ENCODE measurements at regions not wholly inside any gene's neighbourhood (a gene's known extent, or its start where the extent isn't known, plus 50 kb on each side); places are given as distances from the start of the nearest gene placed in this dataset.

- FAIRE-seq, result no peak
Measured at GRCh38 chr9:18136354-18136994, 337.5 kb upstream of the ADAMTSL1 start.

GRCh38 chr9:18137815-18138214 is 336.1 kb upstream of the ADAMTSL1 start:
- no peak for FAIRE-seq
- DNase-seq (ENCODE audit: insufficient read length, low spot score), result no peak

More at GRCh38 chr9:18136354-18136994, 337.5 kb upstream of the ADAMTSL1 start:
- DNase-seq (ENCODE audit: insufficient read length, low spot score), result no peak

DNA sequence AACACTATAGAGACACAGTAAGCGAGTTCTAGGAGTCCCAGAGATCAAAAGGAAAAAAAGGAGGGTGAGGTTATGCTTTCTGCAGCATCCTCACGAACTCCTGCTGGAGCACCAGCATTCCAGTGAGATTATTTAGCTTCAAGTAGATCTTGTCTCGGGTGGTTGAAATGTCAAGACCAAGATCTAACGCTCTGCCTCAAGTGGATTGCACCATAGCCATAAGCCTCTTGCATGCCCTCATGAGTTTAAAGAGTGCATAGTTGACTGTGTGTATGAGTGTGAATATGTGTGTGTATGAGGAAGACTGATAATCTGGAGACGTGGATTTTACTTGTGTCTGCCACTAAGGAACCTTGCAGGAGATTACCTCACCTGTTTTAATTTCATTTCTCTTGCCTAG is 335.3 kb upstream of the ADAMTSL1 start:
- DNase-seq (ENCODE audit: insufficient read length, low spot score), result no peak
- FAIRE-seq, result no peak

- no peak for DNase-seq (ENCODE audit: insufficient read length, low spot score)
- no peak for FAIRE-seq
Measured at GRCh38 chr9:18141681-18142080, 332.3 kb upstream of the ADAMTSL1 start.

DNA sequence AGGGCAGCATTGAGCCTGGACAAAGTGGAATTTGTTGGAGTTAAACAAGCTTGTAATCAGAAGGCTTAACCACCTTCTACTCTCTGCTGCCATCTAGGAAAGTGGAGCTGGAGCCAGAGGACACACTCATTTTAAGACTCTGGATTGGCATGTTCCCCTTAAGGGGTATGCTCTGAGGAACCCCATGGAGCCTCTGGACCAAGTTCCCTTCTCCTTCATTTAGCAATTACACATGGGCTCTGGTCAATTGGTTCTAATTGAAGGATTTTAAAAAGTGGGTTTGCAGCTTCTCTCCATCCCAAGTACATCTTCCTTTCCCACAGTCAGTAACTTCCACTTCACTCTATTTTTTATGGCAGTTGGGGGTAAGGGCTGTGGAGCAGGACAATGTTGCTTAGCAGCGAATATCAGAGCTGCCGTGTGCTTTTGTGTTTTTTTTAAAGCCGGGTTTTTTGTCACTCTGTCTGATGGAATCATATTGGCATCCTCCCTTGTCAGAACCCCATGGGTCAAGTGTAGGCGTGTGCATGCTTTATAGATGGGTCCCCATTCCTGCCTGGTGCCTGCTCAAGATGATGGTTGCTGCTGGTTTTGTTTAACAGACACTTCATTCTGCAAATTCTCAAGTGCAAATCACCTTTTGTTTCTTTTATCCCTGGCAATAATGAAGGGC is 330.7 kb upstream of the ADAMTSL1 start:
- DNase-seq (ENCODE audit: insufficient read length, low spot score) (no peak), FAIRE-seq (no peak)

DNA sequence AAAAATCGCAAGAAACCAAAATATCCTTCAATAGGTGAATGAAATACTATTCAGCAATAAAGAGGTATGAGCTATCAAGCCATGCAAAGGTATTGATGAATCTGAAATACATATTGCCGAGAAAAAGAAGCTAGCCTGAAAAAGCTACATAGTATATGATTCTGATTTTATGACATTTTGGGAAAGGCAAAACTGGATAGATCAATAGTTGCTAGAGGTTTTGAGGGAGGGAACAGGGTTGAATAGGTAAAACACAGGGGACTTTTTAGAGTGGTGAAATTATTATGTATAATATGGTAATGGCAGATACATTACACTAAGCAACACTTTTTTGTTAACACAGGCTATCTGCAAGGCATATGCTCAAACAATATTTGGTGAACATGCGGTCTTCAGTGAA is 327.6 kb upstream of the ADAMTSL1 start:
- no peak for DNase-seq (ENCODE audit: insufficient read length, low spot score)
- FAIRE-seq, result no peak

- FAIRE-seq, result no peak
- DNase-seq (ENCODE audit: insufficient read length, low spot score), result peak; percentile 1
Measured at GRCh38 chr9:18149471-18150011, 324.4 kb upstream of the ADAMTSL1 start.

DNA sequence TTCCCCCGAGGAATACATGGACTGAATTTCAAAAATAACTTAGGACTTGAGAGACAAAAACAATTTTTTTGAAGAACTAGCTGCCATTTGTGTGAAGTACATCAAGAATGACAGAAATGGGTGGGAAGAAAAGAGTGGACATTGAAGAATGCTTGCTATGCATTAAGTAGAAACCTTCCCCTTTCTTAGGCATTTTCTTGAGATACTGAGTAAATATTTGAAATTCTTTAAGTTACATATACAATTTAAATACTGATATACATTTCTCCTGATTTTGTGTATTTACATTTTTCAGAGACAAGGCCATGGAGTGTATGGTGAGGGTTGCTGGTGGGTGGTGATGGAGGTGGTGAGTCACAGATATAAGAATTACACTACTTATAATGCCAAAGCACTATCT is 319.3 kb upstream of the ADAMTSL1 start:
- no peak for FAIRE-seq
- DNase-seq (ENCODE audit: insufficient read length, low spot score), result no peak

DNA sequence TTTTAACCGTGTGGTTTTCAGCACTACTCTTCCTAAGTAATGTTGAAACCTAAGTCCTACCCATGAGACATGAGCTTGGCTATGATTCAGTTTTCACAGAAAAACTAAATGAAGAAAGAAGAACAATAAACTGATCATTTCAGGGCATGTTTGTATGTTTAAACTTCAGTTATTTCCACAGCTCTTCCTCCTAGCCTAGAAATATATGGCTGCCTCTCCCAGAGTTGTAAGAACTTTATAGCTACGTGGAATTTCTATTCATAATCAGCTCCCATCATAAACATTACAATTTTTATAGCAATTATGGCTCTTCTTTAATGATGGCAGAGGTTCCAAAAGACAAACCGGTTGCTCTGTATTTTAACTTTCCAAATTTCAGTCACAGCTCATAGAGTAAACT is 314.7 kb upstream of the ADAMTSL1 start:
- FAIRE-seq (no peak), DNase-seq (ENCODE audit: insufficient read length, low spot score) (no peak)

- no peak for FAIRE-seq
- no peak for DNase-seq (ENCODE audit: insufficient read length, low spot score)
Measured at GRCh38 chr9:18163146-18163545, 310.8 kb upstream of the ADAMTSL1 start.

DNA sequence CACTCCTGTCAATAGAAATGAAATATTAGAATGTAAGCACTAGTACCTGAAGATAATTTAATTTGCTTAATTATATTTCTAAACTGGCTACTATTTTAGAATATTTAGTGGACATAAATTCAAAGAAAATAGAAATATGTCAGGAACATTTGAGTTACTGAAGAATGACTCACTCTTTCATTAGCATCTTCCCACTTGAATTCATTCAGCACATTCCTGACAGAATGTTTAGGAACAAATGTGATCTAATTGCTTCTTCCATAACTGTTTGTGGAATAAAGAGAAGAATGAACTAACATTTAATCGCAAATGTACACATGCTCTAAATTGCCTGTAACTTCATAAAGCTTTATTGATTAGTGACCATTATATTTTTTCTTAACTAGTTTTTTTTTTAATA is 306.2 kb upstream of the ADAMTSL1 start:
- DNase-seq (ENCODE audit: insufficient read length, low spot score), result no peak
- no peak for FAIRE-seq

DNA sequence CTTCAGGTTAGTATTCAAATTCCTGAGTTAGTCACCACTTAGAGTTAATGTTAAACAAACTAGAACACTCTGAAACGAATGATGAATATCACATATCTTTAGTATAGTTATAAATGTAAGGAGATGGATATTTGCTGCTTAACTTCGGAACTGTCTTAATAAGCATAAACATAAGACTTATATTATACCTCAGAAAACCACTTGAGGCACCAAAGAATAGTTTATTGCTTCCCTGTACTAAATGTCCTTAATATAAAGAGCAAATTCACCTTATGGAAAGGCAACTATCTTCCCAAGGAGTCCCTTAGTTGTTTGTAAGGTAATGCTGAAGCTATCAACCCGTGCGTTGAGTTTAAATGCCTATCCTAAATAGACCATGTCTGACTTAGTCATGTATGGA is 300.0 kb upstream of the ADAMTSL1 start:
- DNase-seq (ENCODE audit: insufficient read length, low spot score), result no peak

GRCh38 chr9:18182636-18183035 is 291.3 kb upstream of the ADAMTSL1 start:
- FAIRE-seq (no peak), DNase-seq (ENCODE audit: insufficient read length, low spot score) (no peak)

More for the DNA sequence above, 300.0 kb upstream of the ADAMTSL1 start:
- FAIRE-seq, result no peak

- no peak for DNase-seq (ENCODE audit: insufficient read length, low spot score)
- no peak for FAIRE-seq
Measured at GRCh38 chr9:18183974-18184373, 290.0 kb upstream of the ADAMTSL1 start.

GRCh38 chr9:18184401-18184800 is 289.6 kb upstream of the ADAMTSL1 start:
- FAIRE-seq (no peak), DNase-seq (ENCODE audit: insufficient read length, low spot score) (no peak)

- FAIRE-seq, result no peak
- no peak for DNase-seq (ENCODE audit: insufficient read length, low spot score)
Measured at GRCh38 chr9:18185196-18185595, 288.8 kb upstream of the ADAMTSL1 start.

DNA sequence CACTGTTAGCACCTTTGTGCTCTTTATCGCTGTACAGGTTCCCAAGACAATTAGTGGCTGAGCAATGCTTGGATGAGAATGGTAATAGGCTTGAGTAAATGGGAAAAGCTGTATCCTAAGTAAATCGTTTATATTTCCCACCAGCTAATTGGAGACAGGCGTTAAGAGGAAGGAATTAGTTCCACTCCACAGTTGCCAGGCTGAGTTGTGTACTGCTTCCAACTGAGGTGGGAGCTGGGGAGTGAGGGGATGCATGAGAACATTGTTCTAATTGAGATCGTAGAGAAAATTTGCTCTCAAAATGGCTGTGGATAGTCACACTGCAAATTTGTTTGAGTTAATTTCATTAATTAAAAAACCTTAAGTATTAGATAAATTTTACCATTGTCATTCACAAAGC is 285.0 kb upstream of the ADAMTSL1 start:
- FAIRE-seq, result no peak

GRCh38 chr9:18189871-18190670 is 283.9 kb upstream of the ADAMTSL1 start:
- DNase-seq (ENCODE audit: insufficient read length, low spot score) (no peak), FAIRE-seq (no peak)

More for the DNA sequence above, 285.0 kb upstream of the ADAMTSL1 start:
- DNase-seq (ENCODE audit: insufficient read length, low spot score), result no peak

DNA sequence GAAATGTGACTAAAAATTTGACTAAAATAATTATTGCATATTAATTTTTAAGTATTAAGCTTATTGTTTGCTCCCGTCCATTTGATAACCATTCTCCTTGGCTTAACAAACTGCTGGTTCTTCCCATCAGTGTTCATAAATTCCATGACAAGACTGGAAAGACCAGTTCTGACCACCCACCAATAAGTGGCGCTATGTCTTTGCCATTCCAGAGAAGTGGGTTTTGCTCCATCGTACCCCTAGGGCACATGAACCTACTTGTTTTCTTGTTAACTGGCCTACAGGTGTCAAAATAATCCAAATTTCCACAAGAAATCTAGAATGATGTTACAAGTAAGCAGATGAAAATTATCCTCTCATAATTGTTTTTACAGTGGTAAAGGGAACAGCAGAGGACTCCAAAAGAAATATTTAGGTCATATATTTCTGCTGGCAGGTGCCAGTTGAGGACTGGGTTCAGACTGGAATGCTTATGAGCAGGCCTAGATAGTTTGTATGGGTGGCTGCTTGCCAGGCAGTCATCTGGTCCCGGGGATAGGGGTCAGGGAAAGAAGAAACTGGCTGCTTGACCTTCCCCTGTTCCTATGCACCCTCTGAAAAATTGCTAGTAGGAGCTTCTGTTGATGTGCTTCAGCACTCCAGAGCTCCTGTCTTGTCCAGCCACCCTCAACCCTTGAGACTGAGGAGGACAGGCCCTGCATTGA is 283.1 kb upstream of the ADAMTSL1 start:
- no peak for FAIRE-seq
- DNase-seq (ENCODE audit: insufficient read length, low spot score), result no peak

- no peak for FAIRE-seq
- DNase-seq (ENCODE audit: insufficient read length, low spot score), result no peak
Measured at GRCh38 chr9:18194316-18194715, 279.6 kb upstream of the ADAMTSL1 start.

GRCh38 chr9:18195223-18195622 is 278.7 kb upstream of the ADAMTSL1 start:
- FAIRE-seq, result no peak
- DNase-seq (ENCODE audit: insufficient read length, low spot score), result no peak

All from HTR-8/SVneo (cell line).